PC-3 (cell line): ENCODE measurements at regions not wholly inside any gene's neighbourhood (a gene's known extent, or its start where the extent isn't known, plus 50 kb on each side); places are given as distances from the start of the nearest gene placed in this dataset.

ENCODE experiments used
- CTCF ChIP-seq: fragments of 300-600 bp; sonication (generic); conservative IDR thresholded peaks from 2 replicates; pipeline ENCODE4 v1.5.1; 2017; ENCODE audit warnings: antibody characterized with exemption, low read depth, mild to moderate bottlenecking, low read length
- EZH2 ChIP-seq: fragments of 300-600 bp; sonication (generic); IDR thresholded peaks from one replicate; pipeline ENCODE4 v1.6.1; 2017; ENCODE audit warnings: antibody characterized with exemption, mild to moderate bottlenecking, low read length; ENCODE audit not compliant: unreplicated experiment
- EZH2phosphoT487 ChIP-seq: fragments of 300-600 bp; sonication (generic); IDR thresholded peaks from 2 replicates; pipeline ENCODE4 v1.6.1; 2018; ENCODE audit warnings: mild to moderate bottlenecking, antibody characterized with exemption, low read length, borderline replicate concordance

GRCh38 chr2:122627388-122627787, 871.9 kb downstream of the TSN start:
- TF ChIP-seq CTCF (no peak), EZH2 (no peak), EZH2phosphoT487 (no peak)
